Astrocyte (in vitro differentiated cells and primary cell): ENCODE measurements at regions not wholly inside any gene's neighbourhood (a gene's known extent, or its start where the extent isn't known, plus 50 kb on each side); places are given as distances from the start of the nearest gene placed in this dataset.

Experiments used
- EZH2 ChIP-seq: IDR thresholded peaks from 2 replicates; pipeline ENCODE4 v1.6.1; 2012; ENCODE audit warnings: mild to moderate bottlenecking, low read length, inconsistent platforms; ENCODE audit not compliant: insufficient read depth
- TF ChIP-seq, protein P1 (sequence below): IDR thresholded peaks from 2 replicates; pipeline ENCODE4 v1.5.1; 2011; ENCODE audit warnings: low read depth, mild to moderate bottlenecking, inconsistent platforms, low read length, moderate library complexity; ENCODE audit not compliant: insufficient read depth

DNA sequence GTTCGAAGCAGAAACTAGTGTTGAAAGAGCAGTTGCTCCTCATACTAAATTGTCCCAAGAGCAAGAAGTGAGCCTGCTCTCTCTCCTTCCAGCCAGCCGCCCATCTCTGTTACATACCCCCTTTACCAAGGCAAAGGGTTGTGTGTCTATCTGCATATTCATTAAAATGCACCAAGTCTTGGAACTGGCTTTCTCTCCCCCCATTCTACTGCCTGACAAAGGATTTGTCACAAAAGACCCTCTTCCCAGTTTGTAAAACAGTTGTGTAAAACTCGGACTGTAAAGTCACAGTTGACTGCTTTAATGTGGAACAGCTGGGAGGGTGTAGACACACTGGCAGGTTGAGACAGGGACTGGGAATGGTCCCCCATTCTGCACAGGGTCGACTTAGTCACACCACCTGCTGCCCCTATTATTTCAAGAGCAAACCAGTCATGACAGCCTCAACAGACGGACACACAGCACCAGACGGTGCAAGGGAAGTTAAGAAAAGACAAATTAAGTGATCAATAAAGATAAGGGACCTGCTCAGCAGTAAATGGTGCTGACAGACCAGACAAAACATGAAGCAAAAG lies 60.0 kb upstream of the HTATIP2 start:
- TF ChIP-seq, protein P1, sequence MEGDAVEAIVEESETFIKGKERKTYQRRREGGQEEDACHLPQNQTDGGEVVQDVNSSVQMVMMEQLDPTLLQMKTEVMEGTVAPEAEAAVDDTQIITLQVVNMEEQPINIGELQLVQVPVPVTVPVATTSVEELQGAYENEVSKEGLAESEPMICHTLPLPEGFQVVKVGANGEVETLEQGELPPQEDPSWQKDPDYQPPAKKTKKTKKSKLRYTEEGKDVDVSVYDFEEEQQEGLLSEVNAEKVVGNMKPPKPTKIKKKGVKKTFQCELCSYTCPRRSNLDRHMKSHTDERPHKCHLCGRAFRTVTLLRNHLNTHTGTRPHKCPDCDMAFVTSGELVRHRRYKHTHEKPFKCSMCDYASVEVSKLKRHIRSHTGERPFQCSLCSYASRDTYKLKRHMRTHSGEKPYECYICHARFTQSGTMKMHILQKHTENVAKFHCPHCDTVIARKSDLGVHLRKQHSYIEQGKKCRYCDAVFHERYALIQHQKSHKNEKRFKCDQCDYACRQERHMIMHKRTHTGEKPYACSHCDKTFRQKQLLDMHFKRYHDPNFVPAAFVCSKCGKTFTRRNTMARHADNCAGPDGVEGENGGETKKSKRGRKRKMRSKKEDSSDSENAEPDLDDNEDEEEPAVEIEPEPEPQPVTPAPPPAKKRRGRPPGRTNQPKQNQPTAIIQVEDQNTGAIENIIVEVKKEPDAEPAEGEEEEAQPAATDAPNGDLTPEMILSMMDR = no peak
- no peak for TF ChIP-seq EZH2
